HFFc6 (cell line): ENCODE measurements at regions not wholly inside any gene's neighbourhood (a gene's known extent, or its start where the extent isn't known, plus 50 kb on each side); places are given as distances from the start of the nearest gene placed in this dataset.

Experiments
- DNase-seq: peaks from one replicate; pipeline ENCODE4 v3.0.0-alpha.2; 2018
- H3K27ac Mint-ChIP-seq: 2 replicates; pipeline ENCODE4 v1.8.0; 2020; ENCODE audit warnings: mild to moderate bottlenecking, mixed read lengths
- H3K27me3 Mint-ChIP-seq: 2 replicates; pipeline ENCODE4 v1.8.0; 2021; ENCODE audit warnings: mild to moderate bottlenecking, moderate library complexity, mixed read lengths; ENCODE audit not compliant: insufficient read depth
- H3K36me3 Mint-ChIP-seq: 2 replicates; pipeline ENCODE4 v1.8.0; 2021; ENCODE audit warnings: low read depth, mixed read lengths
- H3K4me1 Mint-ChIP-seq: 2 replicates; pipeline ENCODE4 v1.8.0; 2020; ENCODE audit warnings: low read depth, mixed read lengths
- H3K4me3 Mint-ChIP-seq: 2 replicates; pipeline ENCODE4 v1.8.0; 2020; ENCODE audit warnings: mild to moderate bottlenecking, moderate library complexity, mixed read lengths
- H3K9me3 Mint-ChIP-seq: 2 replicates; pipeline ENCODE4 v1.8.0; 2020; ENCODE audit warnings: mild to moderate bottlenecking, mixed read lengths
- CTCF ChIP-seq: fragments of 200-600 bp; sonication (generic); IDR thresholded peaks from 2 replicates; pipeline ENCODE4 v1.5.0; 2021; ENCODE audit warnings: antibody characterized with exemption, mild to moderate bottlenecking

GRCh38 chr4:161329852-161330251, 833.9 kb downstream of the FSTL5 start:
- no peaks in the 10 kb centered on the region for H3K4me1 Mint-ChIP-seq
- H3K4me3 Mint-ChIP-seq, result no peak overlapping the region
- H3K27ac Mint-ChIP-seq, result no peak overlapping the region
- no peak for TF ChIP-seq CTCF
- no peaks in the 10 kb centered on the region for H3K27me3 Mint-ChIP-seq
- DNase-seq, result no peak
- H3K36me3 Mint-ChIP-seq, result no peaks in the 10 kb centered on the region
- peaks cover 44% of the 10 kb centered on the region for H3K9me3 Mint-ChIP-seq

DNA sequence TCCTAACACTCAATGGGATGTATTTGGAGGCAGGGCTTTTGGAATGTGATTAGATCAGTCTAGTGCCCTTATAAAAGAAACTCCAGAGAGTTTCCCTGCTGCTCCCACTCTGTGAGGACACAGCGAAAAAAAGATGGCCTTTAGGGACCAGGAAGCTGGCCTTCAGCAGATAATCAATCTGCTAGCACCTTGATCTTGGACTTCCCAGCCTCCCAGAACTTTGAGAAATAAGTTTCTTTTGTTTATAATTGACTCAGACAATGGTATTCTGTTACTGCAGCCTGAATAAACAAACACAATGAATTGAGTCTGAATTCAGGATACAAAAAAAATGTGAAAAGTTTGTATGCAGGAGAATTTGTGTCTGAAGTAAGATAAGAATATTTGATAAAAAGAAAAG, 842.1 kb downstream of the FSTL5 start:
- Mint-ChIP-seq H3K36me3 (no peaks in the 10 kb centered on the region), H3K27me3 (no peaks in the 10 kb centered on the region), H3K9me3 (peaks cover 14% of the 10 kb centered on the region; the same call in 1 of the 2 replicates), H3K27ac (no peak overlapping the region), H3K4me1 (no peaks in the 10 kb centered on the region), H3K4me3 (no peak overlapping the region)
- DNase-seq, result no peak
- TF ChIP-seq CTCF, result no peak

- no peak for DNase-seq
Observed at GRCh38 chr4:161320377-161320776, 843.4 kb downstream of the FSTL5 start.

DNA sequence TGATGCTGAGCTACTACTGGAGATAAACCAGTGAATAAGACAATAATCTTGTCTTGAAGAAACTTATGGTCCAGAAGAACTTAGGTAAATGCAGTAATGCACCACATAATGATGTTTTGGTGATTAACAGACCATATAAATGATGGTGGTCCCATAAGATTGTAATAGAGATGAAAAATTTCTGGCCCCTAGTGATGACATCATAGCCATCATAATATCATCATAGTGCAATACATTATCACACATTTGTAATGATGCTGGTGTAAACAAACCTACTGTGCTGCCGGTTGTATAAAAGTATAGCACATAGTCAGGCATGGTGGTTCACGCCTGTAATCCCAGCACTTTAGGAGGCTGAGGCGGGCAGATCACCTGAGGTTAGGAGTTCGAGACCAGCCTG, 846.8 kb downstream of the FSTL5 start:
- peaks cover 33% of the 10 kb centered on the region for H3K9me3 Mint-ChIP-seq
- H3K36me3 Mint-ChIP-seq, result no peaks in the 10 kb centered on the region
- H3K4me3 Mint-ChIP-seq, result no peak overlapping the region
- DNase-seq, result no peak
- no peaks in the 10 kb centered on the region for H3K27me3 Mint-ChIP-seq
- no peak for TF ChIP-seq CTCF
- no peaks in the 10 kb centered on the region for H3K4me1 Mint-ChIP-seq
- H3K27ac Mint-ChIP-seq, result no peak overlapping the region

More at GRCh38 chr4:161320377-161320776, 843.4 kb downstream of the FSTL5 start:
- no peaks in the 10 kb centered on the region for H3K36me3 Mint-ChIP-seq
- H3K4me3 Mint-ChIP-seq, result no peak overlapping the region
- no peaks in the 10 kb centered on the region for H3K4me1 Mint-ChIP-seq
- no peak overlapping the region for H3K27ac Mint-ChIP-seq
- TF ChIP-seq CTCF, result no peak
- H3K27me3 Mint-ChIP-seq, result no peaks in the 10 kb centered on the region
- peaks cover 25% of the 10 kb centered on the region for H3K9me3 Mint-ChIP-seq

GRCh38 chr4:161314371-161314770, 849.4 kb downstream of the FSTL5 start:
- DNase-seq, result no peak
- Mint-ChIP-seq H3K9me3 (peaks cover 29% of the 10 kb centered on the region), H3K36me3 (no peaks in the 10 kb centered on the region), H3K4me1 (no peaks in the 10 kb centered on the region), H3K27ac (no peak overlapping the region), H3K4me3 (no peak overlapping the region), H3K27me3 (no peaks in the 10 kb centered on the region)
- no peak for TF ChIP-seq CTCF

DNA sequence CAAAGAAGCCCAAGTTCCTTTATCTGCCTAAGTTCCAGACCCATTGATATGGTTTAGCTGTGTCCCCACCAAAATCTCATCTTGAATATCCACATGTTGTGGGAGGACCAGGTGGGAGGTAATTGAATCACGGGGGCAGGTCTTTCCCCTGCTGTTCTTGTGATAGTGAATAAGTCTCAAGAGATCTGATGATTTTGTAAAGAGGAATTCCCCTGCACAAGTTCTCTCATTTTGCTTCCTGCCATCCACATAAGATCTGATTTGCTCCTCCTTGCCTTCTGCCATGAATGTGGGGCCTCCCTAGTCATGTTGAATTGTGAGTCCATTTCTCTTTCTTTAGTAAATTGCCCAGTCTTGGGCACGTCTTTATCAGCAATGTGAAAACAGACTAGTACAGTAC, 860.2 kb downstream of the FSTL5 start:
- Mint-ChIP-seq H3K27ac (no peak overlapping the region), H3K27me3 (no peaks in the 10 kb centered on the region; the same call in 1 of the 2 replicates), H3K9me3 (peaks cover 36% of the 10 kb centered on the region), H3K4me3 (no peak overlapping the region), H3K36me3 (no peaks in the 10 kb centered on the region), H3K4me1 (no peaks in the 10 kb centered on the region)
- no peak for DNase-seq
- TF ChIP-seq CTCF, result no peak
